Heart left ventricle (tissue), 13 donors: ENCODE measurements at regions not wholly inside any gene's neighbourhood (a gene's known extent, or its start where the extent isn't known, plus 50 kb on each side); places are given as distances from the start of the nearest gene placed in this dataset.

ENCODE experiments used
- POLR2A ChIP-seq, 2 donors: fragments of 450-650 bp; IDR thresholded peaks; one replicate each; pipeline ENCODE4 v1.6.1; 2017; ENCODE audit warnings: antibody characterized with exemption in 2 of 2, mild to moderate bottlenecking in 2 of 2, moderate library complexity in 2 of 2
- TF ChIP-seq, protein P1 (sequence below), 12 donors: fragments of 200-600 bp; sonication (generic) in 4 of 12; IDR thresholded peaks; one replicate each; pipeline versions ENCODE4 v1.5.0 to v1.8.0; 2018 to 2022; ENCODE audit warnings: antibody characterized with exemption in 12 of 12, mild to moderate bottlenecking in 5 of 12
- donor health status: ischemic (EF 13 %, LVEDD 7.1; RV severe dilation, severe dysfunction).
- donor health status: DM: no; HTN: yes; CAD: no.
- donor health status: DM: no; HTN: no; CAD: no.
- donor health status: ischemic (EF 25% LVEDD 6.9; RV normal size, moderate dysfunction).
- donor health status: ischemic (EF 25% LVEDD 5.7; RV mildly dilated, moderate dysfunction).
- donor health status: ischemic (EF 35%, LVEDD 5.7; RV mildly dilated, moderate dysfunction).
- donor health status: nonischemic (EF 11% LVEDD 7.7; RV severe dilation, severe dysfunction).
- donor health status: DM: yes; HTN: yes; CAD: no.
- donor health status: PGD.
- donor health status: ischemic (EF 29% LVEDD 5.4; RV normal size, mild dysfunction).
- donor health status: nonischemic (EF 23%, LVEDD 6.1; RV moderate dilation, normal function).

DNA sequence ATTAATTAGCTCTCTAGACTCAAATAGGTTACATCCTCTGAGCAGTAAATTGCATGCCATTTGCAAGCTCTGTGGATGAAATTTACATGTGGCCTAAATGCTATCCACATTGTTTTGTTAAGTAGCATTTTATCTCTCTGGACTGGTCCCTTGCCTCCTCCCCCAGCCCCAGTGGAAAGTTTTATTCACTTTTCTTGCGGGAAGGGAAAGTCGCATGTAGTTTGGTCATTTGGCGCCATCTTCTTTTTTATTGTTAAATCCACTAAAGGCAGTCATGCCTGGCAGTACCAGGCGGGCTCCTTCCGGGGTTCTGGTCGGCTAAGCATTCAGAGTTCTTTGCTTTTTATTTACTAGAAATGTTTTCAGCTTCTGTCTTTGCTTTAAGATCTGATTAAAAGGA lies 188.7 kb downstream of the TM9SF2 start:
- no peak for TF ChIP-seq POLR2A (IDR thresholded peaks at IDR 0.05)
- TF ChIP-seq, protein P1, sequence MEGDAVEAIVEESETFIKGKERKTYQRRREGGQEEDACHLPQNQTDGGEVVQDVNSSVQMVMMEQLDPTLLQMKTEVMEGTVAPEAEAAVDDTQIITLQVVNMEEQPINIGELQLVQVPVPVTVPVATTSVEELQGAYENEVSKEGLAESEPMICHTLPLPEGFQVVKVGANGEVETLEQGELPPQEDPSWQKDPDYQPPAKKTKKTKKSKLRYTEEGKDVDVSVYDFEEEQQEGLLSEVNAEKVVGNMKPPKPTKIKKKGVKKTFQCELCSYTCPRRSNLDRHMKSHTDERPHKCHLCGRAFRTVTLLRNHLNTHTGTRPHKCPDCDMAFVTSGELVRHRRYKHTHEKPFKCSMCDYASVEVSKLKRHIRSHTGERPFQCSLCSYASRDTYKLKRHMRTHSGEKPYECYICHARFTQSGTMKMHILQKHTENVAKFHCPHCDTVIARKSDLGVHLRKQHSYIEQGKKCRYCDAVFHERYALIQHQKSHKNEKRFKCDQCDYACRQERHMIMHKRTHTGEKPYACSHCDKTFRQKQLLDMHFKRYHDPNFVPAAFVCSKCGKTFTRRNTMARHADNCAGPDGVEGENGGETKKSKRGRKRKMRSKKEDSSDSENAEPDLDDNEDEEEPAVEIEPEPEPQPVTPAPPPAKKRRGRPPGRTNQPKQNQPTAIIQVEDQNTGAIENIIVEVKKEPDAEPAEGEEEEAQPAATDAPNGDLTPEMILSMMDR (IDR thresholded peaks at IDR 0.05), result no peak
